ENCODE measurements at regions not wholly inside any gene's neighbourhood (a gene's known extent, or its start where the extent isn't known, plus 50 kb on each side); places are given as distances from the start of the nearest gene placed in this dataset.

- no peak overlapping the region for H3K4me2 ChIP-seq (ENCODE audit: low read length)
- H3K9ac ChIP-seq (ENCODE audit: low read length) = no peak overlapping the region
- TF ChIP-seq MXI1 (conservative IDR thresholded peaks at IDR 0.05; ENCODE audit: poor library complexity, severe bottlenecking) (no peak), REST (IDR thresholded peaks at IDR 0.05; ENCODE audit: borderline replicate concordance) (no peak), POLR2AphosphoS5 (IDR thresholded peaks at IDR 0.05) (no peak), RAD21 (conservative IDR thresholded peaks at IDR 0.05) (no peak), TAF1 (IDR thresholded peaks at IDR 0.05; ENCODE audit: low read depth) (no peak), SMC3 (conservative IDR thresholded peaks at IDR 0.05; ENCODE audit: poor library complexity) (no peak)
- H3F3A ChIP-seq (ENCODE audit: insufficient read depth, low read length, poor library complexity, severe bottlenecking) = no peaks in the 10 kb centered on the region
- H3K9me3 ChIP-seq (ENCODE audit: low read length) = no peaks in the 10 kb centered on the region
- H3K36me3 ChIP-seq (ENCODE audit: insufficient read depth, low read length) = no peaks in the 10 kb centered on the region
- H4K20me1 ChIP-seq (ENCODE audit: insufficient read depth) = no peaks in the 10 kb centered on the region
- H3K9me2 ChIP-seq (ENCODE audit: insufficient read depth, low read length) = no peaks in the 10 kb centered on the region
- H3K4me3 ChIP-seq (ENCODE audit: low read length) = no peak overlapping the region
- H2AFZ ChIP-seq (ENCODE audit: low read depth, low read length) = no peak overlapping the region
- H3K79me2 ChIP-seq (replicated peaks; ENCODE audit: insufficient read depth, low read length) = no peaks in the 10 kb centered on the region
- no peaks in the 10 kb centered on the region for H3K27me3 ChIP-seq (ENCODE audit: insufficient read depth, low read depth, low read length)
- H3K27ac ChIP-seq (ENCODE audit: low read length) = no peak overlapping the region
Observed at GRCh38 chr2:234885886-234886285, 65.9 kb upstream of the SH3BP4 start.

GRCh38 chr2:234885118-234885517, 66.7 kb upstream of the SH3BP4 start:
- Histone ChIP-seq H3K9me2 (ENCODE audit: insufficient read depth, low read length) (no peaks in the 10 kb centered on the region), H3K27ac (ENCODE audit: low read length) (no peak overlapping the region), H3K4me3 (ENCODE audit: low read length) (no peak overlapping the region), H3K36me3 (ENCODE audit: insufficient read depth, low read length) (no peaks in the 10 kb centered on the region), H2AFZ (ENCODE audit: low read depth, low read length) (no peak overlapping the region), H3K9ac (ENCODE audit: low read length) (no peak overlapping the region), H3K9me3 (ENCODE audit: low read length) (no peaks in the 10 kb centered on the region), H3K4me2 (ENCODE audit: low read length) (no peak overlapping the region), H3F3A (ENCODE audit: insufficient read depth, low read length, poor library complexity, severe bottlenecking) (no peaks in the 10 kb centered on the region), H4K20me1 (ENCODE audit: insufficient read depth) (no peaks in the 10 kb centered on the region), H3K27me3 (ENCODE audit: insufficient read depth, low read depth, low read length) (no peaks in the 10 kb centered on the region), H3K79me2 (replicated peaks; ENCODE audit: insufficient read depth, low read length) (no peaks in the 10 kb centered on the region)
- TF ChIP-seq EZH2 (IDR thresholded peaks at IDR 0.05; ENCODE audit: borderline replicate concordance, insufficient read depth, low read length, poor library complexity, severe bottlenecking) = no peak
- TF ChIP-seq TAF1 (IDR thresholded peaks at IDR 0.05; ENCODE audit: low read depth) = no peak
- TF ChIP-seq CTCF (IDR thresholded peaks at IDR 0.05; ENCODE audit: poor library complexity, severe bottlenecking) = no peak
- TF ChIP-seq SMC3 (conservative IDR thresholded peaks at IDR 0.05; ENCODE audit: poor library complexity) = no peak
- no peak for TF ChIP-seq REST (IDR thresholded peaks at IDR 0.05; ENCODE audit: borderline replicate concordance)
- TF ChIP-seq EP300 (conservative IDR thresholded peaks at IDR 0.05; ENCODE audit: poor library complexity, severe bottlenecking) = no peak
- no peak for TF ChIP-seq POLR2AphosphoS5 (IDR thresholded peaks at IDR 0.05)
- TF ChIP-seq MXI1 (conservative IDR thresholded peaks at IDR 0.05; ENCODE audit: poor library complexity, severe bottlenecking) = no peak
- TF ChIP-seq RAD21 (conservative IDR thresholded peaks at IDR 0.05) = no peak
